Upper lobe of left lung (tissue), 4 donors: ENCODE measurements at regions not wholly inside any gene's neighbourhood (a gene's known extent, or its start where the extent isn't known, plus 50 kb on each side); places are given as distances from the start of the nearest gene placed in this dataset.

Experiments used
- CTCF ChIP-seq, 6 experiments: fragments of 450-650 bp in 4 of 6; fragments of 200-600 bp in 2 of 6; sonication (generic) in 2 of 6; IDR thresholded peaks; one replicate each; pipeline ENCODE4 v1.5.1; 2016 to 2019; ENCODE audit warnings: antibody characterized with exemption in 6 of 6
- EP300 ChIP-seq, 4 donors: sonication (generic); formaldehyde crosslinking; IDR thresholded peaks; one replicate each; pipeline ENCODE4 v1.5.1; 2017; ENCODE audit warnings: antibody characterized with exemption in 4 of 4, control low read depth in 2 of 4
- POLR2A ChIP-seq, 4 donors: fragments of 450-650 bp; IDR thresholded peaks; one replicate each; pipeline ENCODE4 v1.5.1; 2016 to 2017; ENCODE audit warnings: antibody characterized with exemption in 4 of 4, mild to moderate bottlenecking in 2 of 4
- POLR2AphosphoS5 ChIP-seq, 2 donors: sonication (generic); formaldehyde crosslinking; IDR thresholded peaks; one replicate each; pipeline ENCODE4 v1.5.1; 2017; ENCODE audit warnings: antibody characterized with exemption in 2 of 2

- TF ChIP-seq CTCF (IDR thresholded peaks at IDR 0.05) (no peak), POLR2AphosphoS5 (IDR thresholded peaks at IDR 0.05) (no peak), POLR2A (IDR thresholded peaks at IDR 0.05) (no peak), EP300 (IDR thresholded peaks at IDR 0.05) (no peak)
Observed at GRCh38 chr10:9709849-9710248, 1307.8 kb upstream of the CELF2 start.
